GM21515 (cell line): ENCODE measurements at regions not wholly inside any gene's neighbourhood (a gene's known extent, or its start where the extent isn't known, plus 50 kb on each side); places are given as distances from the start of the nearest gene placed in this dataset.

Source experiments
- ATAC-seq: cut with Tn5 transposase; IDR thresholded peaks from one replicate; pipeline ENCODE4 v1.9.1; 2021; ENCODE audit not compliant: unreplicated experiment

DNA sequence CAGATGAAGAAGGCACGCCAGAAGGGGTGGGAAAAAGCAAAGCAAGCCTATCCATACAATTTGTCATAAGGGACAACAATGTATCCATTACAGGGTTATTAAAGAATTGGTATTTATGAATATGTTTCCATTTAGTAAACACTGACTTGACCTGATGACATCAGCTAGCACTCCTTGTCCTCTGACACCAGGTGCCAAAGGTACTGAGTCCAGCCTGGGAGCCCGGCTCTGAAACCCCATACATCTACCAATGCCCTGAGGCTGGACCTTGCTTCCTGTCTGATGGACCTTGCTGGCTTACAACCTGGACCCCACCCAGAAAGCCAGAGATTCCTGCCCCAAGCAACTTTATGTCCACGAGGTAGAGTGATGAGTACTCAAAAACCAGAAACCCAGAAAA, 263.0 kb upstream of the ATP11B start:
- ATAC-seq = no peak

DNA sequence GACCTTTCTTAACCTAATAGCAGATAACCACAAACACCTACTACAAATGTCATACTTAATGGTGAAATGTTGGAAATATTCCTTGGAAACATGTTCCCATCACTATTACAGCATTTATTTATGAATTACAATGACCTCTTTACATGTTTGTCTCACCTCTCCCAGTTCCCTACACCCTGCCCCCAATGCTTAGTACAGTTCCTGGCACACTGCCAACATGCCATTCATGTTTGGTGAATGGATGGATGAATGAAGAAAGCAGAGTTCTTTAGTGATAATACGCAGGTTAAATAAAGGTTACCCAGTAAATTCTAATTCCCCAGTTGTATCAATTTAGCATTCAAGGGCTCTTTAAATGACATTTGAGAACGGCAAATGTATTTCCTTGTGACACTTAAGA, 259.9 kb upstream of the ATP11B start:
- ATAC-seq = no peak

DNA sequence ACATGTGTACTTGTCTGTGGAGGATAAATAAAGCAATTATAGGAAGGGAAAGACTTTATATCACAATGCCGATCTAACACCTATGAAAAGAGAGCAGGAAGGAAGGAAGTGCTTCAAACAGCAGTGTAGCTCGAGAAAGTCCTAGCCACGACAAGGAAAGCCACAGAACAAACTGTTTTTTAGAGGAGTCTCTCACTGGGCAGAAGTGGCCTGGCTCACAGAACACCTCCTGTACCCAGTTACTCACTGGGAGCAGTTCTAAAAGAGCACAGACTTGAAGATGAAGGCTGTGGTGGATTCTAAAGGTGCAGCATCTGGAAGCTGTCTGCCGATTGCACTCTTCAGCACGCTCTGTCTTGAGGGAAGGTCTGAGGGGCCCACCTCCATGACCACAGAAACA, 248.8 kb upstream of the ATP11B start:
- no peak for ATAC-seq

DNA sequence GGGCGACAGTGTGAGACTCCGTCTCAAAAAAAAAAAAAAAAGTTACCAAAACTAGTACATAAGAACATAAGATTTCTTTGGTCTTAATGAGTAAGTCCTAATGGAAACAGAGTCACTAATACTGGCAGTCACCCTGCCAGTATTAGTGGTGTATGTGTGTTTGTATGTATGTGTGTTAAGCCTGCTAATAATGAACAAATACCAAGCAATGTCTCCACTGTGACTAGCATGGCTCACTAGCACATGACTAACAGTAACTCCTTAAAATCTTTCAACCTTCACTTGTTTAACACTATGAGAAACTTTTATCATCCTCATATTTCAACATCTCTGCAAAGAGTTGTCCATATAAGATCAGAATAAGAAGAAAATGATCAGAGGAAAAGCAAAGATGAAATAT, 231.0 kb upstream of the ATP11B start:
- ATAC-seq = no peak

DNA sequence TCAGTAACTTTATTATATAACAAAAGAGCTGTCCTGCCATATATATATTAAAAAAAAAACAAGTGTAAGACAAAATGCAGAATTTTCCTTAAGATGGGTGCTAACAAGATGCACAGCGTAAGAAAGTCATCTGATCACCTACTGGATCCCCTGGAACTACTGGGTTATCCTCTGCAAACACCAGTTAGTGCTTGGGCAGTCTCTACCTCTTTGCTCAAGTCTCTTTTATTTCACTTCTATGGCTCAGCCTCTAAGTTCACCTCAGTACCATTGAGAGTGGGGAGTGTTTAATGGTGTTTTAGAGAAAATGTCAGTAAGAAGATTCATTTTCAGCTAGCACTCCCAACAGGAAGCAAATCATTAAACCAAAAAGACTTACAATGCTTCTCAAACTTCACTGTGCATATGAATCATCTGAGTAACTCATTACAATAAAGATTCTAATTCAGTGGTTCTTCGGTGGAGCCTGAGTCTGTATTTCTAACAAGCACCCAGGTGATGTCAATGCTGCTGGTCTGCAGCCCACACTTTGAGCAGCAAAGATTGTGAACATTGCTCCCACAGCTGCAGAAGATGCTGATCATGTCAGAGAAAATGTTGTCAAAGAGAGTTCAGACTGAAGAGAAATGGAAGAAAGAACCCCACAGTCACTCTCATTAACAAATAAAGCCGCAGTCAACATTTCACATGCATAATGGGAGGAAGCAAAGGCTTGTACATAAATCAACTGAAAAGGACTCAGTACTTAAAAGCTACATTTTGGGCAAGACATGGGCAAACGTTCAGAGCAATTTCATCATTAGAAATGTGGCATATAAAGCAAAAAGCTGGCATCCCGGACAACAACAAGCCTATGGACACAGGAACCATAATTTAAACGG, 227.1 kb upstream of the ATP11B start:
- no peak for ATAC-seq

DNA sequence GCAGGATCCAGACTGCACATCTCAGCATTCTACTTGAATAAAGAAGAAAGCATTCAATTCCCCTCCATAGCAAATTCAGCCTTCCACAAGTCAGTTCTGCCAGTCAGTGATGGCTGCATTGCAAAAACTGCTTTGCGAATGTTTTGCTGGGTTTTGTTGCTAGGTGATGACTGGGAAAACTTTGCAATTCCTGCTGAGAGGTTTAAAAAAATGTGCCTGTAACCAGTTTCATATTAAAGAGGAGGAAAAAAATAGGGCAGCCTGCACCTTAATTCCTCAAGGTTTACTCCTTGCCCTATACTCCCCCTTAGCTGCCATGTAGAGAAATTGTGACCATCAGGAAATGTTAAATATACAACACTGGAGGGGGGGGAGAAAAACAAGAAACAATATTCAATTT, 225.6 kb upstream of the ATP11B start:
- ATAC-seq = no peak

DNA sequence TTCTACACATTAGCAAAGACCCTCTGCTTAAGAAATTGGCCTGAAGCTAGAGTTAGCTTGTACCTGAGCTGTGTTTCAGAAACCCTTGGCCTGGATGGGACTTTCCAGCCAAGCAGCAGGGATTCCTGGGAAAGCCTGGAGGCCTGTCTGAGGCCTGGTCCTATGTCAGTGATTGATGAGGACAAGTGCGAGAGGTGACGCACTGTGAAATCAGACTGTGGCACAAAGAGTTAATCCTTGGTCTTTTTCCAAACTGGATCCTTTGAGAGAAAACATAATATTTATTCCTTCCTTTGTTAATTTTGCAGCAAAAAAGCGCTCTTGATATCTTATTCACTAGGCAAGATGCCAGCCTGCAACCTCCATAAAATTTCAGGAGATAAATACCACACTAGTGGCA, 225.0 kb upstream of the ATP11B start:
- ATAC-seq = no peak

DNA sequence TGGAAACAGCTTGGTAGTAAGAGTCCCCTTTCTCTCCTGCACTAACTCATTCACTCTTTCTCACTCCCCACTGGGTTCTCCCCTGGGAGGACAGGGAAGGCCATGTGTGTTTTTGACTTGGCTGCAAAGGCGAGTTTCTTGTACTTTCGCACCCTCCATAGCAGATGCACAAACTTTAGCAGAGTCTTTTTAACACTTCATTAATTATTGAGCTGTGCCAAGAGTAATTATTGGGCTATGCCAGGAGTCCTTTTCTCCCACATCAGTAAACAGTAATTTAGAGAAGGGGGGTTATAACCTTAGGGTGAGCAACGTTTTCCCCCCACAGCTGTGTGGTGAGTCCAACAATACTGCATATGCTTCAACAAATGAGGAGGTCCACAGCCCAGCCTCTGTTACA, 224.4 kb upstream of the ATP11B start:
- no peak for ATAC-seq

DNA sequence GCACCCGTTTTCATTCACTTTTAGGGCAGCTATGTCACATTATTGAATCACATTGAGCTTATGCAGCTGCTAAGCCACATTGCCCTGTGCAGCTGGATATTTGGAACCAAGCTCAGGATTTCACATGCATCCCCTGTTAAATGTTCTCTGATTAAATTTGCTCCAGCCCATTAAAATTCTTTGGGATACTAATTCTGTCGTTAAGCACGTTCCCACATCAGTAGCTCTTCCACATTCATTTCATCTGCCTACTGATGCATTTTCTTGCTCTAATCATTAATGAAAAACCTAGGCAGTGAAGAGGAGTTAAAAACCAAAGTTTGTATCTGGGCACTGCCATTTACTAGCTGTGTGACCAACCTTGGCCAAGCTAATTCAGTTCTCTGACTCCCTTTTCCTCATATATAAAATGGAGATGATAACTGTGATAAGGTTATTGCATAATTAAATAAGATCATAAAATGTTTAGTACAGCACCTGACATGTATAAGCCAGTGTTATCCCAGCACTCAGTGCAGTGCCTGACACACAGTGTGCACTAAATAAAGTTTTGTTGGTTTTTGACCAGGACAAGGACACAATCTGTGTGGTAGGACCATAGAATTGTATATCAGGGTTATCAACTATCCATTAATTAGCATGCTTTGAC, 222.2 kb upstream of the ATP11B start:
- no peak for ATAC-seq

DNA sequence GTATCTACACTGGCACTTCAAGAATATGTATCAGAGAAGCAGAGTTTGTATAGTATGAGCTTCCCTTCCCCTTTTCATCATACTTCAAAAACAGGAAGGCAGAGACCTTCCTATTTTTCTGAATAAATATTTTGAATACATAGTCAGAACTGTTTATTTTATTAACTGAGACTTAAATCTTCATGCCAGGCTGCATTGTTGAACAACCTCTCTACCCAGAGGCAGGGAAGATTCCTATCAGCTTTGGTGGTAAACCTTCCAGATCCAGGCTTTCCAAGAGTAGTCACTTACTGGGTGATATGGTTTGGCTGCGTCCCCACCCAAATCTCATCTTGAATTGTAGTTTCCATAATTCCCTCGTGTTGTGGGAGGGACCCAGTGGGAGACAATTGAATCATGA, 217.4 kb upstream of the ATP11B start:
- ATAC-seq = no peak

DNA sequence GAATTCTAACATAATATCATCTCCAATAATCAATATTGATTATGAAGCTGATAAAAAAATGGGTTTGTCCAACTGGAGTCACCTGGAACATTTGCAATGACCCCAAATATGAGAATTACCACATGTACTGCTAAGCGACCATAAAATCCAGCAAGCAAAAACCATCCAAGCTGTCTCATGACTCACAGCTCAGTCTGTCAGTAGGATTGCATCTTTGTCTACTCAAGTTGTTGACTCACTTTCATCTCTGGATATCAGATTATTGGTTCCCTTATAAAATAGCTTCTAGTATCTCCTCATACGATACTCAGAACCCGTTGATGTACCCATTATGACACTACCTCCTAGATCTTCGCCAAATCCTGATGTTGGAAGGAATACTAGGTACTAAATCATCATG, 209.8 kb upstream of the ATP11B start:
- ATAC-seq = no peak

DNA sequence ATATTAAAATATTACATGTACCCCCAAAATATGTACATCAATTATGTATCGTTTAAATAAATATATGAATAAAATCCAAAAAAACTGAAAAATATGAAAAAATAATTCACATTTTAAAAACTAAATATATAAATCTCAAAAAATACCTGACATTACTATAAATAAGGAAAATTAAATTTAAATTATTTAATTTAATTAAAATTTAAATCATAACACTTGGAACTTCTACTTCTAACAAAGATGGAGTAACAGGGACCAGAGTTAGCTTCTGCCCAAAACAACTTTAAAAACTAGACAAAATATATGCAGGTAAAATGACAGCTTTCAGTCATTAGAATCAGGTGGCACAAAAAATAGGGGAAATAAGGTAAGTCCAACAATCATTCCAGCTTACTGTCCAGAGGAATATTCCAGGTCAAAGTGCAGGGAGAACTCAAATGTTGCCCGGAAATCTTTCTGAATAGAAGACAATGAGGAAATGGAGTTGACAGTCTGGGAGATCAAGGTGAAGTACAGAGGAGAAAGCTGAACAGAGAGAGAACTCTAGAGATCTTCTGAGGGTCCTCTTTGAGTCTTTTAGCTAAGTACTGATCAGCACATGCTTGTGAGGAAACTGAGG, 207.7 kb upstream of the ATP11B start:
- ATAC-seq = no peak

DNA sequence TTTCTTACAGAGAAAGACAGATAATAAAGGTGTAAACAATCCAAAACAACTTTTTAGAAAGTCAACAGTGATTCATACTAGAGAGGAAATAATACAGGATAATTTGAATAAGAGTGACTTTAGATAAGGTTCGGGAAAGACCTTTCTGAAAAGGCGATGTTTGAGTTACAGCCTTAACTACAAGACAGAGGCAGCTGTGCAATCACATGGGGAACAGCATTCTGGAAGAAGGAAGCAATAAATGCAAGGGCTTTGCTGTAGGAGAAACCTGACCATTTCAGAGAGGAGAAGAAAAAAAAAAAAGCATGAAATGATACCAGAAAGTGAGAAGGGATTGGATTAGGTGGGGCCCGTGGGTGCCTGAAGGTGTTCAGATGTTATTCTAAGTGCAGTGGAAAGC, 200.6 kb upstream of the ATP11B start:
- no peak for ATAC-seq

DNA sequence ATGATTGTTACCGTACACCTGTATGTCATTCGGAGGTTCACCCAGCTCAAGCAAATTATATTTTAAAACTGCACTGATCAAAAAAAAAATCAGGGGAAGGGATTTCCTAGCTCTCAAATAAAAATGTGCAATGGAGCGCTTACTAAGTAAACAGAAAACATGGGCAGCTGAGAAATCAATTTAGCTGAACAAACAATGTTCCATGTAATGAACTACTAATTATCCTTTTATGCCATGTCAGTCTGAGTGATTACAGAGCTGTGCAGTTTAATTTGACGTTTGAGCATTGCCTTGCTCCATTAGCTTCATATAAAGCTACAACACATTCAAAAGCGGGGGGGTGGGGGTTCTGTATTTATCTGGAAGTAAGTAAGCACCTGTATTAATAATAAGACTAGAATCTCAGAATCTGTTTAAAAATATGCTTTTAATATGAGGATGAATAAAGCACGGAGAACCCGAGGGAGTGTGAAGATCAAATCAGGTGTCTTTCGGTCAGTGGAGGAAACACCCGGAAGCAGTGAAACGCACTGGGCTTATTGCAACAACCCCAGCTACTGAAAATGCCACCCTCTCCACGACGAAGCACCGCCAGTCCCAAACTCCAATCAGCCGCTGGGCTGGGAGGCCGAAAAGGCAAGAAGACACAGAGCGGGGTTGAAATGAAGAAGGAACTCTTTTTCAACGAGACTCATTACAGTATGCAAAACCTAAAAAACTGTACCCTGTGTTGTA, 196.5 kb upstream of the ATP11B start:
- no peak for ATAC-seq

DNA sequence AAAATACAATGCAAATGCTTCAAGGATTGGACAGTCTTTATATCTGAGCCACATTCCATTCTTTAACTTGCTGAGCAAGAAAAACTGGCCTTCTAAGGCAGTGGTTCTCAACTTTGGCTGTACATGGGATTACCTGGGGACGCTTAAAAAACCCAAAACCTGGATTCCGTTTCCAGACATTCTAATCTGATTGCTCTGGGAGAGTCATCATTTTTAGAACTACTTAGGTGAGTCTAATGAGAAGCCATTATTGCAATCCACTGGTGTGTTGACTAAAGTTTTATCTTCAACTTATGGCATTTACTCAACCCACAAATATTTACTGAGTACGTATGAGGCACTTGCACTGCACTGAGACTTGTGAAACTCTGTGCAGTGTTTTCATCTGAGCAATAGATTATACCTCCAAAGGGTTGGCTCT, 195.7 kb upstream of the ATP11B start:
- no peak for ATAC-seq

DNA sequence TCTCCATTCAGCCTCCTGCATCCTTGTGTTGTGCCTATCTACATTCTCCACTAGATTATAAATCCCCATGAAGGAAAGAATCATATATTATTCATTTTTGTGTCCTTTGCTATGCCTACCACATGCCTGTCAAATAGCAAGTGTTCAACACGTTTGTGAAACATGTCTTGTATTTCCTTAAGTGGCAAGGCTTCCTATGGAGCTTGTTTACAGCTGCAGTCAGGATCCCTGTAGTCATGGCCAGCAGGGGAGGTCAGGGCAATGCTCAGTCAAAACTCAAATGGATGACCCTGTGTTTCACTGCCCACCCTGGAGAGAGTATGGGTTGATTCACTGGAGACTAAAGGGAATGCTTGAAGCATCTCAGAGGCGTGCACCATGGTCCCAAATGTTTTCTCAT, 191.7 kb upstream of the ATP11B start:
- no peak for ATAC-seq

DNA sequence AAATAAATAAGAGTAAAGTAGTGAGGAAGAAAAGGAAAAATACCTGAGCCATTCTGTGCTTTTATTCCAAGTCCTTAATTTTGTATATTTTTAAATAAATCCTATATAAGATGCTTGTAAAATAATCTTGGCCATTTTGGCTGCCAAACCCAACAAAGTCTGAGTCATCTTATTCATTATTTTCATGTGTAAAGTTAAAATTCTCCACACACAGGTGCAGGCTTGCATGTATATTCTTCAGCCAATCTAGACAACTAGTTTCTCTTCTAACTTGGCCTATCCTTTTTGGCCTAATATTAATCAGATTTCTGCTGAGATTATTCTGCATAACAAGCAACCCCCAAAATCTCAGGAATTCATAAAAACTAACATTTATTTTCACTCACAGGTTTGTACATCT, 189.8 kb upstream of the ATP11B start:
- ATAC-seq = no peak

DNA sequence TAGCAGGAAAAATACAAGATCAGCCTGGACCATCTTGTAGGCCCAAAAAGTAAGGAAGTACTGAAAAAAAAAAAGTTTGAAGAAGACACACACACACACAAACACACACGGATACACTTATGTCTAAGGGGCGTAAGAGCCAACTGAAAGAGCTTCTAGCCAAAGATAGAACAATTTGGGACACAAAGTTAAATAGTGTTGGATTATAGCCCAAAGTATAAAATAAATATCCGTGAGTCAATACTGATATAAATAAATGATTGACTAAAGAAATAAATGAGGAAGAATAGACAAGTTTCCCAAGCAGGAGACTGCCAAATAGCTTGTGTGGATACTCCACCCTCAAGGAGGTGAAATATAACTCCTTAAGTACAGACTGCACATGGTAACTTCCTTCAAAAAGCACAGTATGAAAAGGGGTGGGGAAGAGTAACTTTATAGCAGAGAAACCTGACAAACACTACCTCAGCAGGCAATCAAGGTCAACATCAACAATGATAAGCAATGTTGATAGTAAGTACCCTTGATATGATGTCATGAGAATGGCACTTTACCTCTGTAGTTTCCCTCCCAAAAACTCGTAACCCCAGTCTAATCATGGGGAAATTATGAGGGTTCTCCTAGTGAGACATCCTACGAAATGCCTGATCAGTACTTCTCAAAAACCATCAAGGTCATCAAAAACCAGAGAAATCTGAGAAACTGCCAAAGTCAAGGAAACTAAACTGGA, 187.3 kb upstream of the ATP11B start:
- ATAC-seq = no peak

DNA sequence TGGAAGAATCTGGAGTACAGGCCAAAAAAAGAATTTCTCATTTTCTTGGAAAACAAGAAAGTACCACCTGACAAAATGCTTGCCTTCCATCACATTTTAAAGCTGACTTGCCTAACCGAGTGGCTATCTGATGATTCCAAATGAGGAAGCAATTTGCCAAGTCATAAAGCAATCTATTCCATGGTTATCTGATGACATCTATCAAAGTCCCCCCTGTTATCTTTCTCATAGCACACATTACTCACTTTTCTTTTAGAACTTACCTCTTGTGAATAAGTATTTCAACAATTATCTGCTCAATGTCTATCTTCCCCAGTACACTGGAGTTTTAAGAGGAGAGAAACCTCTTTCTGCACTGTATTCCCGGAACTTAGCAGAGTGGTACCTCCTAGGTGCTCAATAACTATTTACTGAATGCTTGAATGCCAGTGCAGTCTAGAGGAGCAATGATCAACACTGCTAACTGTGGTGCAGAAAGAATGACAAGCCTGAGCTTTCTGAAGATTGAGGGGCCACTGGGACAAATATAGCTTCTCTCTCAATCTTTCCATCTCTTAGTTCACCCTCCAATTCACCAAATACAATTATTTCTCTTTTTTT, 186.3 kb upstream of the ATP11B start:
- ATAC-seq = no peak

DNA sequence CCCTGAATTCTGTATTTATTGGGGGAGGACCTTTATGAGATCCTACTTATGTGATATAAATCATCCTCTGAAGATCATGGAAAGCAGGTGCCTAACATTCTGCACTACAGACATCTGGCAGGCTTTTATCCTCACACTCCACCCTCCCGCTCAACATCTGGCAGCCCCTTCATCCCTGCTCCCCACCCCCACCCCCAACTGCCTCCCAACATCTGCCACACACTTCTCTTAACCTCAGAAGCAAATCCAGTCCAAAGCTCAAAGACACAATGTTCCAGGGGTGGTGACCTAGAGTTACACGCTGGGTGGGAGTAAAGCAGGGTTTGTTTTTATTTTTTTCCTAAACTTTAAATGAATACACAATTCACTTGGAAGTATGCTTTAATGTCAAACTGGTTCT, 184.5 kb upstream of the ATP11B start:
- no peak for ATAC-seq
